HEK293 (cell line): ENCODE measurements at regions not wholly inside any gene's neighbourhood (a gene's known extent, or its start where the extent isn't known, plus 50 kb on each side); places are given as distances from the start of the nearest gene placed in this dataset.

Experiments
- CTCF ChIP-seq: fragments of 450-650 bp; formaldehyde crosslinking; IDR thresholded peaks from 2 replicates; pipeline ENCODE4 v1.5.1; 2016; ENCODE audit warnings: missing biosample characterization, missing genetic modification characterization
- SP2 ChIP-seq: fragments of 450-650 bp; formaldehyde crosslinking; IDR thresholded peaks from 2 replicates; pipeline ENCODE4 v1.5.1; 2016; ENCODE audit warnings: missing biosample characterization, missing genetic modification characterization
- ZFHX2 ChIP-seq: fragments of 450-650 bp; formaldehyde crosslinking; conservative IDR thresholded peaks from 2 replicates; pipeline ENCODE4 v1.5.1; 2016; ENCODE audit warnings: missing biosample characterization, missing genetic modification characterization
- ZNF10 ChIP-seq: fragments of 450-650 bp; formaldehyde crosslinking; IDR thresholded peaks from 2 replicates; pipeline ENCODE4 v1.5.1; 2017; ENCODE audit warnings: missing biosample characterization, missing genetic modification characterization
- ZNF132 ChIP-seq: fragments of 450-650 bp; formaldehyde crosslinking; IDR thresholded peaks from 2 replicates; pipeline ENCODE4 v1.5.1; 2017; ENCODE audit warnings: missing biosample characterization, missing genetic modification characterization, borderline replicate concordance
- ZNF398 ChIP-seq: fragments of 450-650 bp; formaldehyde crosslinking; IDR thresholded peaks from 2 replicates; pipeline ENCODE4 v1.5.1; 2017; ENCODE audit warnings: missing biosample characterization, missing genetic modification characterization
- ZNF530 ChIP-seq: fragments of 450-650 bp; formaldehyde crosslinking; IDR thresholded peaks from 2 replicates; pipeline ENCODE4 v1.5.1; 2016; ENCODE audit warnings: low read depth, missing biosample characterization, missing genetic modification characterization
- ZNF561 ChIP-seq: fragments of 450-650 bp; IDR thresholded peaks from 2 replicates; pipeline ENCODE4 v1.5.1; 2018; ENCODE audit warnings: missing biosample characterization, missing genetic modification characterization, borderline replicate concordance
- ZNF776 ChIP-seq: fragments of 450-650 bp; formaldehyde crosslinking; IDR thresholded peaks from 2 replicates; pipeline ENCODE4 v1.5.0; 2017; ENCODE audit warnings: missing biosample characterization, missing genetic modification characterization, borderline replicate concordance
- ZSCAN30 ChIP-seq: fragments of 450-650 bp; IDR thresholded peaks from 2 replicates; pipeline ENCODE4 v1.5.1; 2018; ENCODE audit warnings: missing biosample characterization, mild to moderate bottlenecking, missing genetic modification characterization, moderate library complexity
- TF ChIP-seq, protein P1 (sequence below): fragments of 450-650 bp; formaldehyde crosslinking; IDR thresholded peaks from 2 replicates; pipeline ENCODE4 v1.5.1; 2016; ENCODE audit warnings: missing biosample characterization, missing genetic modification characterization, low read depth

- TF ChIP-seq ZNF776 (tag by site-specific recombination) (no peak), CTCF (tag by site-specific recombination) (no peak), ZNF561 (no peak), ZSCAN30 (tag by site-specific recombination) (no peak), ZNF398 (tag by site-specific recombination) (no peak), ZNF10 (tag by site-specific recombination) (no peak), SP2 (tag by site-specific recombination) (no peak), ZNF530 (tag by site-specific recombination) (no peak), ZNF132 (no peak), ZFHX2 (tag by site-specific recombination) (no peak)
- TF ChIP-seq, protein P1, sequence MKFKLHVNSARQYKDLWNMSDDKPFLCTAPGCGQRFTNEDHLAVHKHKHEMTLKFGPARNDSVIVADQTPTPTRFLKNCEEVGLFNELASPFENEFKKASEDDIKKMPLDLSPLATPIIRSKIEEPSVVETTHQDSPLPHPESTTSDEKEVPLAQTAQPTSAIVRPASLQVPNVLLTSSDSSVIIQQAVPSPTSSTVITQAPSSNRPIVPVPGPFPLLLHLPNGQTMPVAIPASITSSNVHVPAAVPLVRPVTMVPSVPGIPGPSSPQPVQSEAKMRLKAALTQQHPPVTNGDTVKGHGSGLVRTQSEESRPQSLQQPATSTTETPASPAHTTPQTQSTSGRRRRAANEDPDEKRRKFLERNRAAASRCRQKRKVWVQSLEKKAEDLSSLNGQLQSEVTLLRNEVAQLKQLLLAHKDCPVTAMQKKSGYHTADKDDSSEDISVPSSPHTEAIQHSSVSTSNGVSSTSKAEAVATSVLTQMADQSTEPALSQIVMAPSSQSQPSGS (tag by site-specific recombination), result no peak
Observed at GRCh38 chr10:80753612-80754011, 215.9 kb downstream of the SH2D4B start.
